IMR-90 (cell line): ENCODE measurements at regions not wholly inside any gene's neighbourhood (a gene's known extent, or its start where the extent isn't known, plus 50 kb on each side); places are given as distances from the start of the nearest gene placed in this dataset.

Experiments
- ATAC-seq: fragments of 200-7000 bp; cut with Tn5 transposase; 2 replicates; pipeline ENCODE4 v1.9.1; 2020; ENCODE audit warnings: low read depth, mild to moderate bottlenecking, moderate library complexity
- BruUV-seq: library from RNA; stranded (reverse); fragments of 400-500 nt; replicated peaks from 2 replicates; lab custom pipeline; 2021; lab: Mats Ljungman, UMichigan
- CTCF ChIA-PET: fragments of 300-600 bp; formaldehyde crosslinking; extraction: SDS; loops from one replicate; lab custom pipeline; 2021; ENCODE audit warnings: antibody characterized with exemption; lab: Yijun Ruan, JAX
- POLR2A ChIA-PET: fragments of 300-600 bp; sonication (Branson Sonifier 250); formaldehyde crosslinking; loops from one replicate; lab custom pipeline; 2022; ENCODE audit warnings: antibody characterized with exemption; ENCODE audit not compliant: unreplicated experiment; lab: Charles Lee
- DNase-seq: peaks from one replicate; pipeline ENCODE4 v3.0.0; 2013
- H2AFZ ChIP-seq: replicated peaks from 2 replicates; pipeline ENCODE3; 2013; ENCODE audit warnings: low read length, mild to moderate bottlenecking; ENCODE audit not compliant: poor library complexity
- H2AK5ac ChIP-seq: 2 replicates; pipeline ENCODE4 v1.6.1; 2013; ENCODE audit warnings: low read depth, low read length, inconsistent platforms
- H2AK9ac ChIP-seq: replicated peaks from 2 replicates; pipeline ENCODE3; 2013; ENCODE audit warnings: mild to moderate bottlenecking, low read depth, low read length, moderate library complexity; ENCODE audit not compliant: poor library complexity
- H2BK120ac ChIP-seq: 2 replicates; pipeline ENCODE4 v1.6.1; 2013; ENCODE audit warnings: low read depth, low read length, inconsistent platforms
- H2BK15ac ChIP-seq: 3 replicates; pipeline ENCODE4 v1.6.1; 2013; ENCODE audit warnings: low read depth, low read length, inconsistent platforms
- H2BK20ac ChIP-seq: 2 replicates; pipeline ENCODE4 v1.6.1; 2013; ENCODE audit warnings: low read depth, mild to moderate bottlenecking, inconsistent platforms, low read length, moderate library complexity
- H2BK5ac ChIP-seq: 2 replicates; pipeline ENCODE4 v1.6.1; 2013; ENCODE audit warnings: mild to moderate bottlenecking, low read depth, low read length, inconsistent platforms; ENCODE audit not compliant: poor library complexity, severe bottlenecking
- H3K14ac ChIP-seq: replicated peaks from 2 replicates; pipeline ENCODE4 v1.6.1; 2013; ENCODE audit warnings: low read depth, low read length, inconsistent platforms
- H3K18ac ChIP-seq: 2 replicates; pipeline ENCODE4 v1.6.1; 2013; ENCODE audit warnings: low read depth, low read length, control low read depth
- H3K23ac ChIP-seq: 2 replicates; pipeline ENCODE4 v1.6.1; 2013; ENCODE audit warnings: low read depth, low read length, inconsistent platforms
- H3K27ac ChIP-seq: 2 replicates; pipeline ENCODE4 v1.5.1; 2013; ENCODE audit warnings: mild to moderate bottlenecking, control low read depth, low read length; ENCODE audit not compliant: insufficient read depth
- H3K27me3 ChIP-seq: 2 replicates; pipeline ENCODE4 v1.6.1; 2013; ENCODE audit warnings: low read length; ENCODE audit not compliant: control insufficient read depth, insufficient read depth
- H3K36me3 ChIP-seq: 2 replicates; pipeline ENCODE4 v1.6.1; 2013; ENCODE audit warnings: low read length, mixed read lengths; ENCODE audit not compliant: control insufficient read depth, insufficient read depth
- H3K4ac ChIP-seq: 2 replicates; pipeline ENCODE4 v1.6.1; 2013; ENCODE audit warnings: low read depth, low read length, inconsistent platforms
- H3K4me1 ChIP-seq: 2 replicates; pipeline ENCODE4 v1.6.1; 2013; ENCODE audit warnings: low read length, mixed read lengths; ENCODE audit not compliant: control insufficient read depth, insufficient read depth
- H3K4me2 ChIP-seq: 2 replicates; pipeline ENCODE4 v1.6.1; 2013; ENCODE audit warnings: low read depth, mild to moderate bottlenecking, control low read depth, low read length, moderate library complexity
- H3K4me3 ChIP-seq: 2 replicates; pipeline ENCODE4 v1.5.1; 2013; ENCODE audit warnings: low read depth, mild to moderate bottlenecking, control low read depth, low read length, moderate library complexity; ENCODE audit not compliant: insufficient read depth
- H3K56ac ChIP-seq: 2 replicates; pipeline ENCODE4 v1.6.1; 2013; ENCODE audit warnings: low read length, inconsistent platforms; ENCODE audit not compliant: insufficient read depth; ENCODE audit errors: extremely low read depth
- H3K79me1 ChIP-seq, 2 experiments: 2 replicates each; pipeline ENCODE4 v1.6.1; 2013; ENCODE audit warnings: low read length in 2 of 2, inconsistent platforms in 1 of 2, low read depth in 1 of 2
- H3K9ac ChIP-seq: 2 replicates; pipeline ENCODE4 v1.6.1; 2013; ENCODE audit warnings: low read depth, low read length, control low read depth
- H3K9me1 ChIP-seq: 2 replicates; pipeline ENCODE4 v1.6.1; 2013; ENCODE audit warnings: low read length, inconsistent platforms; ENCODE audit not compliant: insufficient read depth
- H3K9me3 ChIP-seq: 2 replicates; pipeline ENCODE4 v1.6.1; 2013; ENCODE audit warnings: low read length; ENCODE audit not compliant: control insufficient read depth, insufficient read depth
- H4K20me1 ChIP-seq: 2 replicates; pipeline ENCODE4 v1.6.1; 2013; ENCODE audit warnings: low read length, inconsistent platforms; ENCODE audit not compliant: insufficient read depth
- H4K5ac ChIP-seq: 2 replicates; pipeline ENCODE4 v1.6.1; 2013; ENCODE audit warnings: mild to moderate bottlenecking, low read depth, low read length, control low read depth
- H4K8ac ChIP-seq, 2 experiments: 2 replicates each; pipeline ENCODE4 v1.6.1; 2013; ENCODE audit warnings: low read depth in 2 of 2, low read length in 2 of 2, control low read depth in 1 of 2, inconsistent platforms in 1 of 2
- H4K91ac ChIP-seq: 2 replicates; pipeline ENCODE4 v1.6.1; 2013; ENCODE audit warnings: low read depth, low read length, inconsistent platforms; ENCODE audit not compliant: insufficient read depth
- WGBS, 2 experiments: methylation state at CpG; one replicate each; pipeline versions ENCODE4 v1.1.5 to v1.1.7; 2013; ENCODE audit warnings: missing lambda C conversion rate in 2 of 2; ENCODE audit not compliant: insufficient read length in 1 of 2; ENCODE audit errors: extremely low coverage in 2 of 2; 5-methylcytosine and 5-hydroxymethylcytosine counted together
- dilution Hi-C: fragments of 300-500 bp; cut with HindIII; formaldehyde crosslinking; loops from one replicate; pipeline ENCODE4 v1.14.3; 2018; ENCODE audit warnings: low sequenced_read_pairs; ENCODE audit not compliant: unreplicated experiment
- in situ Hi-C: fragments of 300-500 bp; cut with MboI; formaldehyde crosslinking; loops from 3 replicates; pipeline ENCODE4 v1.14.3; 2019; ENCODE audit warnings: low sequenced_read_pairs, inconsistent platforms, mixed read lengths
- intact Hi-C: fragments of 100-400 bp; cut with micrococcal nuclease; formaldehyde crosslinking; loops from 2 replicates; pipeline ENCODE4 v1.10.0; 2022
- TF ChIP-seq, protein P1 (sequence below): fragments of 150-350 bp; IDR thresholded peaks from 2 replicates; pipeline ENCODE4 v1.6.1; 2016; ENCODE audit warnings: low read depth, mild to moderate bottlenecking, low read length, moderate library complexity, borderline replicate concordance

DNA sequence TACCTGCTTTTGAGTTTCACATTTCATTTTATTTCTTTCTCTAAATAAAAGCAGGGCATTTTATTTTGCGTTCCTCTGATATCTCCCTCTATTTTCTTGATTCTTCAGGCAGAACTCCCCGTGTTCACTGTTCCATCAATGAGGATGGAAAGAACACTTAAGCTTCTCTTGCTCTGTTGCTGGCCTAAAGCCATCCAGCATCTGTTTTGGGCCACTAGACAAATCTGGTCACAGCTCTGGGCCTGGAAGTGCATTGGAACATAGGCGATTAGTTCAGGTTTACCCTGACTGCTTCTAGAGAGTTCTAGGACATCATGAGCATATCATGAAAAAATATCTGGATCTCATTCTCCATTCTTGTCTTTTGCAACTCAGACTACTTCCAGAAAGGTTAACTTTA, 611.2 kb downstream of the UTRN start:
- no peak overlapping the region for H3K9ac ChIP-seq
- no CpG with 5 or more reads among the region's 3 CpGs for WGBS, 2 experiments
- H3K18ac ChIP-seq = peak overlapping the region; percentile 77; the same call in 1 of the 2 replicates
- H2BK120ac ChIP-seq = peak overlapping the region; percentile 81
- peak overlapping the region; percentile 56; the same call in 1 of the 2 replicates for H2AK5ac ChIP-seq
- no peaks in the 10 kb centered on the region for H3K36me3 ChIP-seq
- peak overlapping the region in 1 of 2 experiments; percentile 28; a peak in 1 of 4 replicates for H4K8ac ChIP-seq
- no peaks in the 10 kb centered on the region for H4K20me1 ChIP-seq
- H2AFZ ChIP-seq = peak overlapping the region; percentile 73
- ChIA-PET CTCF (interaction anchor here (0.6 to 0.7 kb wide), 2 partner anchors 44 to 311 kb away, joined by 3 to 4 read pairs; no protein-coding TSS in a partner anchor), POLR2A (no interaction called here)
- dilution Hi-C loops (no loop called here), in situ Hi-C loops (no loop called here), intact Hi-C loops (no loop called here)
- no peak overlapping the region for H3K4me2 ChIP-seq
- TF ChIP-seq, protein P1, sequence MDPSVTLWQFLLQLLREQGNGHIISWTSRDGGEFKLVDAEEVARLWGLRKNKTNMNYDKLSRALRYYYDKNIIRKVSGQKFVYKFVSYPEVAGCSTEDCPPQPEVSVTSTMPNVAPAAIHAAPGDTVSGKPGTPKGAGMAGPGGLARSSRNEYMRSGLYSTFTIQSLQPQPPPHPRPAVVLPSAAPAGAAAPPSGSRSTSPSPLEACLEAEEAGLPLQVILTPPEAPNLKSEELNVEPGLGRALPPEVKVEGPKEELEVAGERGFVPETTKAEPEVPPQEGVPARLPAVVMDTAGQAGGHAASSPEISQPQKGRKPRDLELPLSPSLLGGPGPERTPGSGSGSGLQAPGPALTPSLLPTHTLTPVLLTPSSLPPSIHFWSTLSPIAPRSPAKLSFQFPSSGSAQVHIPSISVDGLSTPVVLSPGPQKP = no peak
- peaks cover 5% of the 10 kb centered on the region for H3K4me1 ChIP-seq
- H3K23ac ChIP-seq = no peak overlapping the region
- H3K4ac ChIP-seq = peak overlapping the region; percentile 75; the same call in 1 of the 2 replicates
- no peaks in the 10 kb centered on the region for H3K79me1 ChIP-seq
- no peak overlapping the region for H3K4me3 ChIP-seq
- BruUV-seq = no TSS peak
- no peak for ATAC-seq
- H3K14ac ChIP-seq = 0 out of 2 replicates have a peak overlapping the region, but pooled peaks have one; percentile 31
- H4K91ac ChIP-seq = peak overlapping the region; percentile 19; the same call in 1 of the 2 replicates
- no peak overlapping the region for H4K5ac ChIP-seq
- H2AK9ac ChIP-seq = no peak overlapping the region
- peak overlapping the region; percentile 28 for H2BK5ac ChIP-seq
- DNase-seq = no peak
- H3K56ac ChIP-seq = no peak overlapping the region
- peaks cover 3% of the 10 kb centered on the region; the same call in 1 of the 2 replicates for H3K9me1 ChIP-seq
- H3K9me3 ChIP-seq = no peaks in the 10 kb centered on the region
- no peak overlapping the region for H2BK15ac ChIP-seq
- H2BK20ac ChIP-seq = peak overlapping the region; percentile 87
- H3K27me3 ChIP-seq = no peaks in the 10 kb centered on the region
- no peak overlapping the region for H3K27ac ChIP-seq
